ENCODE measurements at regions not wholly inside any gene's neighbourhood (a gene's known extent, or its start where the extent isn't known, plus 50 kb on each side); places are given as distances from the start of the nearest gene placed in this dataset.

DNA sequence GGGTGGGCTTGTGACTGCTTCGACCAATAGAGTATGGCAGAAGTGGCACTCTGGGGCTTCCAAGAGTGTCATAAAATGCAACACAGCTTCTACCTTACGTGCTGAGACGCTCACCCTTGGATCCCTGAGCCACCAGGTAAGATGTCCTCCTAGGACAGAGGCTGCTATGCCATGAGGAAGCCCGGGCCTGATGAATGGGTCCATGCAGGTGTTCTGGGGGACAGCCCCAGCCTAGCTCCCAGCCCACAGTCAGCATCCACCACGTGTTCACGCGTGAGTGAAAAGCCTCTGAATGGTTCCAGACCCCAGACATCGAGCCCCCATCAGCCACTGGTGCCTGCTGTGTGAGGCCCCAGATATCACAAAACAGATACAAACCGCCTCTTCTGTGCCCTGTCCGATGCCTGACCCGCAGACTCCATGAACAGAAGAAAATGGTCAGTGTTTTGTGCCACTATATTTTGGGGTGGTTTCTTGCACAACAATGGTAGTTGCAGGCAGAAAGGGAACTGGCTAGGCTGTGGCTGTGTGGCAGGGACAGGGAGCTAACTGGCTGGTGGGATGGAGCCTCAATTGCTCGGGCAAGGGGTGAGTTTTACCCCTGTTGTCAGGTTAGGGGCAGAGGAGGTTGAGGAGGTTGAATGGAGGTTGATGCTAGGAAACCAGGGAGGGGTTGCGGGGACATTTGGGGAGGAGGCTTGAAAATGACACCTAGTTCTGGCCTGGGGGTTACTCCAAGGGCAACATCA is 92.2 kb downstream of the LINGO1 start:
- DNase-seq = no peak

DNA sequence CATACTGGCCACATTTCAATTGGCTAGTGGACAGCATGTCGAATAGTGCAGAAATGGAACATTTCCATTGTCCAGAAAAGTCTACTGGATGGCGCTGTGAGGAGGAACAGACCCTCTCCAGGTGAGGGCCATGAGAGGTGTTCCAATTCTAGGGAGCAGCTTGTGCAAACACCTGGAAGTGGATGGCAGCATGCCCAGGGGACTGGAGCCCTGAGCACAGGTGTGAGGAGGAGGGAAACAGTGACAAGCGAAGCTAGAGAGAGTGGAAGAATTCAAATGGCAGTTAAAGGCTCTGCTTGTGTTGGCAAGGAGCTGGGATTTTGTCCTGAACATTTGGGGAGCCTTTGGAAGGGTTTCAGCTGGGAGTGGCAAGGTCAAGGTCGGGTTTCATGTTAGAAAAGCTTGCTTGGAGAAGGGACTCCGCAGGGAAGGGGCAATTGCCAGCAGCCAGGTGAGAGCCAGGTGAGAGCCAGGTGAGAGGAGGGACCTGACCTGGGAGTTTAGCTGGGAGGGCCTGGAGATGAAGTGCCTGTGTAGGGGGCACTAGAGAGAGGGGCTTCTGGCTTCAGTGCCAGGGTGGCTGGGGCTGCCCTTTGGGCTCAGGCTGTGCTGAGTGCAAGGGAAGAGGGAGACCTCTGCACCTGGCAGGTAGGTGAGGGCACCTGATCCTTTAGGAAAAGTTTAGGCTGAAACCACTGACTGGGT is 93.8 kb downstream of the LINGO1 start:
- peak; percentile 87 for DNase-seq

DNA sequence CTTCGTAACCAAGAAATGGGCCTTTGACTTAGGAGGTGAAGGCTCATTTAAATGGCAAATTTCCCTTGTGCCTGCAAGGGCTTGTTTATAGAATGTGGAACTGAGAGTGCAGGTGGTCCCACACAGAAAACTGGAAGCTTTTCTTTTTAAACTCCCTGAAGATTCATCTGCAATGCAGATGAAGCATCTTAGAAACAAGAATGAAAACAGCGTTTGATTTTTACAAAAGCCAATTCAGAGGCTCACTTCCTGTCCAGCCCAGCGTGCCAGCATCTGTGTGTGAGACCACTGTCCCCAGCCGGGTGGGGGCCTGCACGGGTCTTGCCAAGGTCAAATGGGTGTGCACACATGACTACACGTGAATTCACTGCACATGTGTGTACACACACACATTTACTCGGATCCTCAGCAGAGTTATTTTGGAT is 94.7 kb downstream of the LINGO1 start:
- no peak for DNase-seq

DNA sequence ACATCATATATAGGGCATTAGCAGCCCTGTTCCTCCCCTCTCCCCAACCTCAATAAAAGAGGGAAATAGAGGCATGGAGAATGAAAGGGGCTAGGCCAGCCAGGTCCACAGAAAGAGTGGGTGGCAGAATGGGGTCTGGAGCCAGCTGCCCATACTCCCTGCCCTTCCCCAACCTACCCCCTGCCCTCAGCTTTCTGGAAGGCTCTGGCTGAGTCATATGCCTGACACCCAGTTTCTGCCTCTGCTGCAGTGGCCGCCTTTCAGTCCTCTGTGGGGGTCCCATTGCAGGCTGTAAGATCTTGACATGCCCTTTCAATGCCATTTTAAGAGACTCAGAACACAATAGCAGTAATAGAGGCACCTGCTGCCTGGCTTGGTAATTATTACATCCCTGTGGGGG is 95.7 kb downstream of the LINGO1 start:
- no peak for DNase-seq

DNA sequence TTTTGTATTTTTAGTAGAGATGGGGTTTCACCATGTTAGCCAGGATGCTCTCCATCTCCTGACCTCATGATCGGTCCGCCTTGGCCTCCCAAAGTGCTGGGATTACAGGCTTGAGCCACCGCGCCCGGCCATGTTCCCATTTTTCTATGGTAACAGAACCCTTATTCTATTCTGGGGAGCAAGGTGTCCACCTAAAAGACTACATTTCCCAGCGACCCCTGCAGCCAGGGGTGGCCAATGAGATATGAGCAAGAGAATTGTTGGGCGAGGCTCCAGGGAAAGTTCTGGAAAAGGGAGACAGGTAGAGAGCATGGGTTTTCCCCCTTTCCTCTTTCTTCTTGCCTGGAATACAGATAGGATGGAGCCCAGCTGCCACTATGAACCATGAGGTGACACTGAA is 96.9 kb downstream of the LINGO1 start:
- DNase-seq = no peak

All from NCI-H1105 treated with DMSO at 0.1 percent for 48 hours (cell line).